ENCODE measurements at regions not wholly inside any gene's neighbourhood (a gene's known extent, or its start where the extent isn't known, plus 50 kb on each side); places are given as distances from the start of the nearest gene placed in this dataset.

DNA sequence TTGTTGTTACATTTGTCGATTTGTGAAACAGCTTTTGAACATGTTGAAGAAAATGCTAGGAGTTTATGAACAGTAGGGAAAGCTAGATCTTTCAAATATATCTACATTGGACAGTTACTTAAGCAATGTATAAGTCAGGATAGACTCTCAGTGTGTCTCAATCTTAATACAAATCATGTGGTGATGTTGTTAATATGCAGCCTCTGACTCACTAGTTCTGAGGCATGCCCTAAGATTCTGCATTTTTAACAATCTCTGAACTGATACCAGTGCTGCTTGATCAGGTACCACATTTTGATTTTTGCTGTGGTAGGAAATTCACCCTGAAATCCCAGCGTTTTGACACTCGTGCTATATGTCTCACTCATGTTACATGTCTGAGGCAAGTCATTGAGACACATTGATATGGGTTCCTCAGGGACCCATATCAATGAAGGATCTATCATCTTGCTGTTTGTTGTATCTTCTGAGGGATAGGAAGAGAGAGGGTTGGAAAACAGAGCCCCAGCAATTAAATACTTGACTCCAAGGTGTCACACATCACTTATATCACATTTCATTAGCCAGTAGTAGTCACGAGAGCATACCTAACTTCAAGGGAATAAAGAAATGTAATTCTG, 597.9 kb downstream of the TAFA4 start:
- no peaks in the 10 kb centered on the region for H3K9me3 ChIP-seq (ENCODE audit: control insufficient read depth, low read length, poor library complexity, severe bottlenecking)
- Mint-ChIP-seq H3K27me3 (no peaks in the 10 kb centered on the region), H3K4me3 (no peak overlapping the region), H3K4me1 (no peaks in the 10 kb centered on the region), H3K36me3 (ENCODE audit: low read depth) (no peaks in the 10 kb centered on the region), H3K27ac (no peak overlapping the region)
- no peak for ATAC-seq
- no peak for DNase-seq

DNA sequence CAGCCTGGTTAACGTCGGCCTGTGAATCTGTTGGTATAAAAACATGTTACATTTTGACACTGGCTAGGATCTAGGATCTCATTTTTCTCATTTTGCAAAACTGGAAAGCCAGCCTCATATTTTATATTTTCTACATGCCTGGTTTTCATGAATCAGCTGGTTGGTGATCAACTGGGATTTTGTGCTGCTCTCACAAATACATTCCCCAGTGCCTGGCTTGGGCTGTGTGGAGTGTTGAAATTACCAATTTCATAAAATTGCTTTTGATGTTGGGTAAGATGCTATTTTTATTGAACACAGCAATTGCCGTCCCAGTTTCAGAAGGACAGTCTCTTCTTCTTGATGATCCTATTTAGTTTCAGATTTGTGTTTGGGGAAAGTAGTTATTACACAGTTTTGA, 604.3 kb downstream of the TAFA4 start:
- no peak for DNase-seq
- H3K9me3 ChIP-seq (ENCODE audit: control insufficient read depth, low read length, poor library complexity, severe bottlenecking) = no peaks in the 10 kb centered on the region
- H3K27me3 Mint-ChIP-seq = no peaks in the 10 kb centered on the region
- H3K27ac Mint-ChIP-seq = no peak overlapping the region
- no peak for ATAC-seq
- no peaks in the 10 kb centered on the region for H3K36me3 Mint-ChIP-seq (ENCODE audit: low read depth)
- H3K4me3 Mint-ChIP-seq = no peak overlapping the region
- no peaks in the 10 kb centered on the region for H3K4me1 Mint-ChIP-seq

GRCh38 chr3:68315964-68316363, 616.4 kb downstream of the TAFA4 start:
- no peak overlapping the region for H3K27ac Mint-ChIP-seq
- H3K4me1 Mint-ChIP-seq = no peaks in the 10 kb centered on the region
- peaks cover 3% of the 10 kb centered on the region for H3K36me3 Mint-ChIP-seq (ENCODE audit: low read depth)
- H3K27me3 Mint-ChIP-seq = no peaks in the 10 kb centered on the region
- no peaks in the 10 kb centered on the region for H3K9me3 ChIP-seq (ENCODE audit: control insufficient read depth, low read length, poor library complexity, severe bottlenecking)
- no peak for DNase-seq
- no peak for ATAC-seq
- H3K4me3 Mint-ChIP-seq = no peak overlapping the region

GRCh38 chr3:68315546-68315945, 616.8 kb downstream of the TAFA4 start:
- H3K36me3 Mint-ChIP-seq (ENCODE audit: low read depth) = peaks cover 3% of the 10 kb centered on the region
- ATAC-seq = no peak

DNA sequence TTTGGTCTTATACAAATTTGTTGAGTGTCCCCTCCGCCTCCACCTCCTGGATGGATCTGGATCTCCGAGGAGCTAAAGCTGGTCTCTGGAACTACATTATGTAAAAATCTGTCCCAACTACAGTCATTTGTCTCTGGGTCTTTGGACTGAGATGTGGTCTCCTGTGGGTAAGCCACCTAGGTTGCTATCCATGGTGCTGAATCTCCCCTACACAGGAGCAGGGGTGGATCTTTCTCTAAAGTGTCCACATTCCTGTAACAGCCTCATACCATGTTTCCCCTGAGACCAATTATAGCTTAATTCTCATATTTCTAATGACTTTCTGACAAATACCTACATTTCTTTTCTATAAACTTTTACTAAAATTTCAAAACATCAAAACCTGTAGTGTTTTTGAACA, 625.8 kb downstream of the TAFA4 start:
- ATAC-seq = no peak
- H3K36me3 Mint-ChIP-seq (ENCODE audit: low read depth) = no peaks in the 10 kb centered on the region
- no peaks in the 10 kb centered on the region for H3K27me3 Mint-ChIP-seq

More at GRCh38 chr3:68315546-68315945, 616.8 kb downstream of the TAFA4 start:
- no peaks in the 10 kb centered on the region for H3K27me3 Mint-ChIP-seq
- H3K27ac Mint-ChIP-seq = no peak overlapping the region
- H3K4me1 Mint-ChIP-seq = no peaks in the 10 kb centered on the region
- no peak overlapping the region for H3K4me3 Mint-ChIP-seq
- no peak for DNase-seq
- no peaks in the 10 kb centered on the region for H3K9me3 ChIP-seq (ENCODE audit: control insufficient read depth, low read length, poor library complexity, severe bottlenecking)

DNA sequence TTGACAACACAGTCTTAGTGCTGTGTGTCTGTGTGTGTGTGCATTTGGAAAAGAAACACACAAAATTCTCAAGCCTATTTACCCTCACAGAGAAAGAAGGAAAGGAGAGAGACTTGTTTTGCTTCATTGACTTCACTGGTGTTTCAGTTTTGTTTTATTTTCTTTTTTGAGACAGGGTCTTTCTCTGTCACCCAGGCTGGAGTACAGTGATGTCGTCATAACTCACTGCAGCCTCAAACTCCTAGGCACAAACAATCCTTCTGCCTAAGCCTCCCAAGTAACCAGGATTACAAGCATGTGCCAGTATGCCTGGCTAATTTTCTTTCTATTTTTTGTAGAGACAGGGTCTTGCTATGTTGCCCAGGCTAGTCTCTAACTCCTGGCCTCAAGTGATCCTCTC, 636.9 kb downstream of the TAFA4 start:
- H3K9me3 ChIP-seq (ENCODE audit: control insufficient read depth, low read length, poor library complexity, severe bottlenecking) = no peaks in the 10 kb centered on the region
- Mint-ChIP-seq H3K27me3 (no peaks in the 10 kb centered on the region), H3K36me3 (ENCODE audit: low read depth) (peaks cover 2% of the 10 kb centered on the region), H3K4me1 (no peaks in the 10 kb centered on the region), H3K27ac (no peak overlapping the region), H3K4me3 (no peak overlapping the region)
- DNase-seq = no peak
- no peak for ATAC-seq

More for the DNA sequence above, 625.8 kb downstream of the TAFA4 start:
- Mint-ChIP-seq H3K4me3 (no peak overlapping the region), H3K4me1 (no peaks in the 10 kb centered on the region), H3K27ac (no peak overlapping the region)
- peak in 1 of 3 donors; percentile 4 for DNase-seq
- H3K9me3 ChIP-seq (ENCODE audit: control insufficient read depth, low read length, poor library complexity, severe bottlenecking) = no peaks in the 10 kb centered on the region

DNA sequence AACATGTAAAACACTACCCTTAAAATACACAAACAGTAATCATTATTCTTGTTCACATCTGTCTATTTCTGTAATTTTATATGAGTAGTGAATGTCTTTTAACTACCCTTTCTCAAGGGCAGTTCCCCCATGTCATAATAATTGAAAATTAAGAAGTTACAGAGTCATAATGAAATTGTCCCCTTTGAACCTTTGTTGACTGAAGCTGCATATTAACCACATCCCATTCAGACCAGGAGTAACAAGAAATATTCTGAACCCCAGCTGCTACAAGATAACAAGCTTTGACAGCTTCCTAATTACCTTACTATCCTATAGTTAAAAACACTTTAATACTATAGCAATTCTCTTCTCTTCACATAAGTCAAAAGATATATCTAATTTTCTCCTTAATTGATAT, 635.9 kb upstream of the SUCLG2 start:
- ATAC-seq (no peak), DNase-seq (no peak)
- H3K36me3 Mint-ChIP-seq (ENCODE audit: low read depth) = no peaks in the 10 kb centered on the region
- H3K27me3 Mint-ChIP-seq = no peaks in the 10 kb centered on the region
- H3K27ac Mint-ChIP-seq = no peak overlapping the region
- no peaks in the 10 kb centered on the region for H3K9me3 ChIP-seq (ENCODE audit: control insufficient read depth, low read length, poor library complexity, severe bottlenecking)
- H3K4me3 Mint-ChIP-seq = no peak overlapping the region
- peaks cover 2% of the 10 kb centered on the region for H3K4me1 Mint-ChIP-seq

DNA sequence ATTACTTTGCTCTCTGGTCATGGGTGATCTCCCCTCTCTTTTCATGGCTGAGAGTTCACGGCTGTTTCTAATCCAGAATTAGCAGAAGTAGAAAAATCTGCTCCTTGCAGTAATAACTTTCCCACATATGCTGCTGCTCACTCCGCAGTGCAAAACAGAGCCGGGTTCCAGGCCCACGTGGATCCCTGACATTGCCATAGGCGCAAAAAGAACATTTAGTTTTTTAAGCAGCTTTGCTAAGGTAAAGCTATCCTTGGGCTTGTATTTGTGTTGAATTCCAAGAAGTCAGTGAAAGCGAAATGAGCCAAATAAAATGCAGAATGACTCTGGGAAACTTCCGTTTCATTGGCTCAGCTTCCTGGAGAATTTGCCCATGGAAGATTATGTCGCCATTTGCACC, 633.7 kb upstream of the SUCLG2 start:
- no peaks in the 10 kb centered on the region for H3K9me3 ChIP-seq (ENCODE audit: control insufficient read depth, low read length, poor library complexity, severe bottlenecking)
- Mint-ChIP-seq H3K27ac (no peak overlapping the region), H3K4me3 (no peak overlapping the region), H3K4me1 (peaks cover 2% of the 10 kb centered on the region), H3K27me3 (no peaks in the 10 kb centered on the region), H3K36me3 (ENCODE audit: low read depth) (no peaks in the 10 kb centered on the region)
- DNase-seq = no peak
- no peak for ATAC-seq

DNA sequence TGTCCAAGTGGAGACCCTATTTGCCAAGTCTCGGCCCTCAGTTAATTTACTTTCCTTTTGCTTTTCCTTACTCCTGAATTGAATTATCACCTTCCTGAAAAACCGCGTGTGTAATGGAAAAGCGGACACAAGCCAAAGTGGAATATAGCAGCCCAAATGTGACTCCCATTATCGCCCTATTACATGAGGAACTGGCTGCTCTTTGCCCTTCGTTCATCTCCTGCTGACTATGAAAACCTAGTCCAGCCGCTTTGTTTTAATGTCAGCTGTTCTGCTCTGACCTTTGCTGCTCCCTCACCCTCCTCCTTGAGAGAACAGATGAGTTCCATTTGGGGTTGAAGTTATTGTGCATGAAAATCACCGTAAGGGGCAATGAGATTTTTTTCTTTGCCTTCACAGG, 632.7 kb upstream of the SUCLG2 start:
- H3K9me3 ChIP-seq (ENCODE audit: control insufficient read depth, low read length, poor library complexity, severe bottlenecking) = no peaks in the 10 kb centered on the region
- peaks cover 2% of the 10 kb centered on the region for H3K4me1 Mint-ChIP-seq
- ATAC-seq (no peak), DNase-seq (no peak)
- H3K27me3 Mint-ChIP-seq = no peaks in the 10 kb centered on the region
- H3K36me3 Mint-ChIP-seq (ENCODE audit: low read depth) = no peaks in the 10 kb centered on the region
- no peak overlapping the region for H3K4me3 Mint-ChIP-seq
- H3K27ac Mint-ChIP-seq = no peak overlapping the region

- peaks cover 4% of the 10 kb centered on the region for H3K36me3 Mint-ChIP-seq (ENCODE audit: low read depth)
Observed at GRCh38 chr3:68274286-68274685, 619.9 kb upstream of the SUCLG2 start.

GRCh38 chr3:68271145-68271544, 616.7 kb upstream of the SUCLG2 start:
- Mint-ChIP-seq H3K4me3 (no peak overlapping the region), H3K27ac (no peak overlapping the region), H3K36me3 (ENCODE audit: low read depth) (peaks cover 4% of the 10 kb centered on the region), H3K27me3 (no peaks in the 10 kb centered on the region), H3K4me1 (no peaks in the 10 kb centered on the region)
- H3K9me3 ChIP-seq (ENCODE audit: control insufficient read depth, low read length, poor library complexity, severe bottlenecking) = no peaks in the 10 kb centered on the region
- ATAC-seq (no peak), DNase-seq (no peak)

More at GRCh38 chr3:68274286-68274685, 619.9 kb upstream of the SUCLG2 start:
- no peak overlapping the region for H3K27ac Mint-ChIP-seq
- no peak overlapping the region for H3K4me3 Mint-ChIP-seq
- no peak for DNase-seq
- ATAC-seq = no peak
- no peaks in the 10 kb centered on the region for H3K9me3 ChIP-seq (ENCODE audit: control insufficient read depth, low read length, poor library complexity, severe bottlenecking)
- H3K4me1 Mint-ChIP-seq = no peaks in the 10 kb centered on the region
- no peaks in the 10 kb centered on the region for H3K27me3 Mint-ChIP-seq

GRCh38 chr3:68256635-68257223, 602.3 kb upstream of the SUCLG2 start:
- H3K27me3 Mint-ChIP-seq = no peaks in the 10 kb centered on the region
- ATAC-seq = no peak
- no peak overlapping the region for H3K27ac Mint-ChIP-seq
- no peaks in the 10 kb centered on the region for H3K4me1 Mint-ChIP-seq
- H3K4me3 Mint-ChIP-seq = no peak overlapping the region
- H3K36me3 Mint-ChIP-seq (ENCODE audit: low read depth) = peaks cover 3% of the 10 kb centered on the region
- no peak for DNase-seq
- H3K9me3 ChIP-seq (ENCODE audit: control insufficient read depth, low read length, poor library complexity, severe bottlenecking) = no peaks in the 10 kb centered on the region

GRCh38 chr3:68249265-68249664, 594.9 kb upstream of the SUCLG2 start:
- H3K27me3 Mint-ChIP-seq = no peaks in the 10 kb centered on the region
- DNase-seq (no peak), ATAC-seq (no peak)
- no peaks in the 10 kb centered on the region for H3K9me3 ChIP-seq (ENCODE audit: control insufficient read depth, low read length, poor library complexity, severe bottlenecking)
- H3K4me1 Mint-ChIP-seq = no peaks in the 10 kb centered on the region
- peaks cover 5% of the 10 kb centered on the region for H3K36me3 Mint-ChIP-seq (ENCODE audit: low read depth)
- no peak overlapping the region for H3K4me3 Mint-ChIP-seq
- no peak overlapping the region for H3K27ac Mint-ChIP-seq

DNA sequence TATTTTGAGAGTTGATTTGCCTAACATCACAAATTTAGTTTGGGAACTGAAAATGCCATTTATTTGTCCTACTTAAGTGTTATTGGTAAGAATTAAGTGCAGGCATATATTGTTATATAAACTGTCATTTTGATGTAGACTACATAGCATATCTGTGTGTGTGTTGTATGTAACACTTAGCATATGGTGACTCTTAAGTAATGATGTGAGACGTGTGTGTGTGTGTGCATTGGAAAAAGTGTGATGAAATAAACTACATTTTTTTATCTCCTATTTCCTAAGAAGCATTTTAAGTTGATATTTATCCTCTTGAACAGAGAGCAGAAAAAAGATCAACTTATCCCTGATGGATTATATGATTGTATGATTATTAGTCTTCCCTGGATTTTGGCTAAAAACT, 588.2 kb upstream of the SUCLG2 start:
- DNase-seq = no peak
- H3K4me1 Mint-ChIP-seq = no peaks in the 10 kb centered on the region
- no peaks in the 10 kb centered on the region for H3K9me3 ChIP-seq (ENCODE audit: control insufficient read depth, low read length, poor library complexity, severe bottlenecking)
- no peak overlapping the region for H3K4me3 Mint-ChIP-seq
- no peak for ATAC-seq
- no peaks in the 10 kb centered on the region for H3K36me3 Mint-ChIP-seq (ENCODE audit: low read depth)
- no peak overlapping the region for H3K27ac Mint-ChIP-seq
- no peaks in the 10 kb centered on the region for H3K27me3 Mint-ChIP-seq

All from T-helper 17 cell (primary cell).